ENCODE measurements at regions not wholly inside any gene's neighbourhood (a gene's known extent, or its start where the extent isn't known, plus 50 kb on each side); places are given as distances from the start of the nearest gene placed in this dataset.

DNA sequence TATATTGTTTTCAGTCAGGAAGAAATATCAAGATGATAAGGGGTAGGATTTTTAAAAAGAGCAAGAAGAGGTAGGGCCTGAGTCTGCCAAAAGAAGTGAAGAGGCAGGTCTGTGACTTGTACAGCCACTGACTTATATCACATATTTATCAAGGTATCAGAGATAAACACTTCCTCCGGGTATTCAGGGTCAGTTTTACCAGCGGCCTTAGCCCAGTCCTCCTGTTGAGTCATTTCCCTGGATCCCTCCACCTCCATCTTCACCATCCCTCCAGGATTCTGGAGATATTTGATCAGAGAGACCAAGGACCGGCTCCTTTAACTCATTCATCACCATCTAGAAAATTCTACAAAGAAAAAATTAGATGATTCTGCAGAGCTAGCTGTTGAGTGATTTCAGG, 375.7 kb upstream of the TUSC1 start:
- intact Hi-C loops (cut with DNase I): no loop called here
- TF ChIP-seq, protein P1, sequence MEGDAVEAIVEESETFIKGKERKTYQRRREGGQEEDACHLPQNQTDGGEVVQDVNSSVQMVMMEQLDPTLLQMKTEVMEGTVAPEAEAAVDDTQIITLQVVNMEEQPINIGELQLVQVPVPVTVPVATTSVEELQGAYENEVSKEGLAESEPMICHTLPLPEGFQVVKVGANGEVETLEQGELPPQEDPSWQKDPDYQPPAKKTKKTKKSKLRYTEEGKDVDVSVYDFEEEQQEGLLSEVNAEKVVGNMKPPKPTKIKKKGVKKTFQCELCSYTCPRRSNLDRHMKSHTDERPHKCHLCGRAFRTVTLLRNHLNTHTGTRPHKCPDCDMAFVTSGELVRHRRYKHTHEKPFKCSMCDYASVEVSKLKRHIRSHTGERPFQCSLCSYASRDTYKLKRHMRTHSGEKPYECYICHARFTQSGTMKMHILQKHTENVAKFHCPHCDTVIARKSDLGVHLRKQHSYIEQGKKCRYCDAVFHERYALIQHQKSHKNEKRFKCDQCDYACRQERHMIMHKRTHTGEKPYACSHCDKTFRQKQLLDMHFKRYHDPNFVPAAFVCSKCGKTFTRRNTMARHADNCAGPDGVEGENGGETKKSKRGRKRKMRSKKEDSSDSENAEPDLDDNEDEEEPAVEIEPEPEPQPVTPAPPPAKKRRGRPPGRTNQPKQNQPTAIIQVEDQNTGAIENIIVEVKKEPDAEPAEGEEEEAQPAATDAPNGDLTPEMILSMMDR (IDR thresholded peaks at IDR 0.05): no peak
- DNase-seq: no peak

DNA sequence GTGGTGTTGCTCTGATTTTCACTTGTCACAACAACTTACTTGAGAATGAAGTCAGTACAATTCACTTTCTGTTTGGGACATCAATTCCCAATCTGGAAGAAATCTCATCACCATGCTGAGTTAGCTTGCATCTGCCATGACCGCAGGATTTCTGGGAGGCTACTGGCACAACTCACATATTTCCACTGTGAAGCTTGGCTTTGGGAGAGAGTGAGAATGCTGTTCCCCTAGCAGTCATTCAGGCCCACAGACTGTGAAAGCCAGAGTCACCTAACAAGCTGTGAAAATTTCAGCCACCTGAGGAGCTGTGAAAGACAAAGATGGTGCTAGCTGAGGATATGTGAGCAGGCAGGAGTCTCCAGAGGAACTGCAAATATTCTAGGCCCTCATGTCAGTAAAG, 365.2 kb upstream of the TUSC1 start:
- Histone ChIP-seq H3K27ac (no peak overlapping the region), H3K9ac (ENCODE audit: low read depth in 2 of 2, low read length in 2 of 2) (no peak overlapping the region), H3K4me3 (no peak overlapping the region), H3K27me3 (no peaks in the 10 kb centered on the region), H3K4me1 (no peaks in the 10 kb centered on the region), H3K36me3 (no peaks in the 10 kb centered on the region), H3K9me3 (no peaks in the 10 kb centered on the region)
- intact Hi-C loops (cut with DNase I): no loop called here
- TF ChIP-seq, protein P1 (IDR thresholded peaks at IDR 0.05): no peak
- no peak for DNase-seq

More for the DNA sequence above, 375.7 kb upstream of the TUSC1 start:
- H3K27ac ChIP-seq: no peak overlapping the region
- H3K27me3 ChIP-seq: no peaks in the 10 kb centered on the region
- no peak overlapping the region for H3K4me3 ChIP-seq
- no peak overlapping the region for H3K9ac ChIP-seq (ENCODE audit: low read depth in 2 of 2, low read length in 2 of 2)
- no peaks in the 10 kb centered on the region for H3K36me3 ChIP-seq
- no peaks in the 10 kb centered on the region for H3K9me3 ChIP-seq
- no peaks in the 10 kb centered on the region for H3K4me1 ChIP-seq

DNA sequence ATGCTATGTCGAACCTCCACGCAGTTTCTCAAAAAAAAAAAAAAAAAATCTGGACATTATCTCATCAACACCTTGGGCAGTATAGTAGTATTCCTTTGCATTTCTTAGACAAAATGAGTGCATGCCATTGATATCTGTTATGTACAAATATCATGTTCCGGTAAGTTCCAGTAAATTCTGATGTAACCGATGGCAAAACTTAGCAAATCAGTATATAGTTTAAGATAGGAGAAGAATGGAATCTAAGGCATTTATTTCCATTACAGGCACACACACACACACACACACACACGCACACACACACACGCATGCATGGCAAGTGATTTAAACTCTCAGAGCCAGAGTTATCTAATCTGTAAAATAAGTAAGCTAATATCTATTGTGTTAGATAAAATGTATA, 356.5 kb upstream of the TUSC1 start:
- H3K27me3 ChIP-seq: no peaks in the 10 kb centered on the region
- H3K4me1 ChIP-seq: no peaks in the 10 kb centered on the region
- no peak overlapping the region for H3K27ac ChIP-seq
- H3K9ac ChIP-seq (ENCODE audit: low read depth in 2 of 2, low read length in 2 of 2): no peak overlapping the region
- intact Hi-C loops (cut with DNase I): no loop called here
- no peak for DNase-seq
- no peaks in the 10 kb centered on the region for H3K9me3 ChIP-seq
- H3K4me3 ChIP-seq: no peak overlapping the region
- H3K36me3 ChIP-seq: no peaks in the 10 kb centered on the region
- TF ChIP-seq, protein P1 (IDR thresholded peaks at IDR 0.05): no peak

GRCh38 chr9:26033336-26033735, 355.1 kb upstream of the TUSC1 start:
- no peak for DNase-seq
- TF ChIP-seq, protein P1 (IDR thresholded peaks at IDR 0.05): no peak
- H3K4me1 ChIP-seq: no peaks in the 10 kb centered on the region
- H3K9me3 ChIP-seq: no peaks in the 10 kb centered on the region
- H3K36me3 ChIP-seq: no peaks in the 10 kb centered on the region
- no peaks in the 10 kb centered on the region for H3K27me3 ChIP-seq
- no peak overlapping the region for H3K9ac ChIP-seq (ENCODE audit: low read depth in 2 of 2, low read length in 2 of 2)
- no peak overlapping the region for H3K27ac ChIP-seq
- H3K4me3 ChIP-seq: no peak overlapping the region
- intact Hi-C loops (cut with DNase I): no loop called here

- intact Hi-C loops (cut with DNase I): no loop called here
- no peaks in the 10 kb centered on the region for H3K4me1 ChIP-seq
- no peak overlapping the region for H3K4me3 ChIP-seq
- TF ChIP-seq, protein P1 (IDR thresholded peaks at IDR 0.05): no peak
- no peak overlapping the region for H3K9ac ChIP-seq (ENCODE audit: low read depth in 2 of 2, low read length in 2 of 2)
- H3K27ac ChIP-seq: no peak overlapping the region
- H3K36me3 ChIP-seq: no peaks in the 10 kb centered on the region
- H3K9me3 ChIP-seq: no peaks in the 10 kb centered on the region
- no peaks in the 10 kb centered on the region for H3K27me3 ChIP-seq
- no peak for DNase-seq
These were observed 348.3 kb upstream of the TUSC1 start for GRCh38 chr9:26026423-26027100.
